Chondrocyte (in vitro differentiated cells): ENCODE measurements at regions not wholly inside any gene's neighbourhood (a gene's known extent, or its start where the extent isn't known, plus 50 kb on each side); places are given as distances from the start of the nearest gene placed in this dataset.

Experiments used
- DNase-seq: peaks from one replicate; pipeline ENCODE4 v3.0.0; 2021; ENCODE audit warnings: mixed read lengths, low spot score
- H3K27ac Mint-ChIP-seq: one replicate; pipeline ENCODE4 v1.8.0; 2021; ENCODE audit warnings: mild to moderate bottlenecking, moderate library complexity, mixed read lengths; ENCODE audit not compliant: unreplicated experiment
- H3K27me3 Mint-ChIP-seq: 2 replicates; pipeline ENCODE4 v1.8.0; 2021; ENCODE audit warnings: low read depth, mixed read lengths
- H3K36me3 Mint-ChIP-seq: 2 replicates; pipeline ENCODE4 v1.8.0; 2021; ENCODE audit warnings: low read depth, mixed read lengths
- H3K4me1 Mint-ChIP-seq: 2 replicates; pipeline ENCODE4 v1.8.0; 2021; ENCODE audit warnings: low read depth, mild to moderate bottlenecking, mixed read lengths
- H3K4me3 Mint-ChIP-seq: one replicate; pipeline ENCODE4 v1.8.0; 2021; ENCODE audit warnings: mild to moderate bottlenecking, moderate library complexity, mixed read lengths; ENCODE audit not compliant: unreplicated experiment
- H3K9me3 Mint-ChIP-seq: 2 replicates; pipeline ENCODE4 v1.8.0; 2021; ENCODE audit warnings: low read depth, mixed read lengths
- CTCF ChIP-seq: fragments of 200-600 bp; sonication (generic); IDR thresholded peaks from 2 replicates; pipeline ENCODE4 v1.5.0; 2021; ENCODE audit warnings: antibody characterized with exemption, mild to moderate bottlenecking, moderate library complexity

GRCh38 chr10:90674928-90675327, 182.9 kb downstream of the HTR7 start:
- H3K9me3 Mint-ChIP-seq = no peaks in the 10 kb centered on the region
- H3K36me3 Mint-ChIP-seq = no peaks in the 10 kb centered on the region
- no peak for TF ChIP-seq CTCF
- H3K27me3 Mint-ChIP-seq = peaks cover 28% of the 10 kb centered on the region
- no peak for DNase-seq
- H3K4me3 Mint-ChIP-seq = no peak overlapping the region
- no peaks in the 10 kb centered on the region for H3K4me1 Mint-ChIP-seq
- H3K27ac Mint-ChIP-seq = no peak overlapping the region

GRCh38 chr10:90675621-90676020, 182.2 kb downstream of the HTR7 start:
- DNase-seq = no peak
- H3K9me3 Mint-ChIP-seq = no peaks in the 10 kb centered on the region
- no peaks in the 10 kb centered on the region for H3K4me1 Mint-ChIP-seq
- no peak overlapping the region for H3K27ac Mint-ChIP-seq
- no peak overlapping the region for H3K4me3 Mint-ChIP-seq
- no peak for TF ChIP-seq CTCF
- H3K27me3 Mint-ChIP-seq = peaks cover 22% of the 10 kb centered on the region
- no peaks in the 10 kb centered on the region for H3K36me3 Mint-ChIP-seq
